K562 (cell line): ENCODE measurements at regions not wholly inside any gene's neighbourhood (a gene's known extent, or its start where the extent isn't known, plus 50 kb on each side); places are given as distances from the start of the nearest gene placed in this dataset.
A peak's percentile ranks its signal among the peaks of the same experiment; 100 is the strongest.

Experiments used
- KHSRP ChIP-seq: fragments of 450-650 bp; IDR thresholded peaks from 2 replicates; pipeline ENCODE4 v1.6.1; 2017
- POLR2A ChIP-seq: fragments of 450-650 bp; conservative IDR thresholded peaks from 2 replicates; pipeline ENCODE4 v1.6.1; 2016
- POLR2B ChIP-seq: fragments of 450-650 bp; IDR thresholded peaks from 2 replicates; pipeline ENCODE4 v1.6.1; 2018; ENCODE audit warnings: low read depth; ENCODE audit not compliant: partially characterized antibody
- POLR2H ChIP-seq: IDR thresholded peaks from 2 replicates; pipeline ENCODE4 v1.6.1; 2016; ENCODE audit warnings: missing genetic modification characterization, low read depth, mild to moderate bottlenecking, control low read depth, missing compliant biosample characterization, moderate library complexity
- RAD21 ChIP-seq, 2 experiments: fragments of 250-450 bp in 1 of 2; fragments of 450-650 bp in 1 of 2; sonication (Bioruptor Pico) in 1 of 2; formaldehyde crosslinking in 1 of 2; IDR thresholded peaks in 1 of 2; conservative IDR thresholded peaks in 1 of 2; 2 replicates each; pipeline versions ENCODE4 v1.4.0 to v1.8.0; 2020 to 2022; ENCODE audit warnings: mild to moderate bottlenecking in 2 of 2, moderate library complexity in 1 of 2
- RBFOX2 ChIP-seq: fragments of 200-400 bp; formaldehyde crosslinking; IDR thresholded peaks from 2 replicates; pipeline ENCODE4 v1.6.1; 2017; ENCODE audit warnings: low read depth, mild to moderate bottlenecking, low read length, moderate library complexity
- TRIM28 ChIP-seq: fragments of 450-650 bp; IDR thresholded peaks from 2 replicates; pipeline ENCODE4 v1.6.1; 2017
- ZNF592 ChIP-seq: fragments of 450-650 bp; IDR thresholded peaks from 2 replicates; pipeline ENCODE4 v1.6.1; 2017; ENCODE audit warnings: antibody characterized with exemption, mild to moderate bottlenecking
- TF ChIP-seq, protein P1 (sequence below): fragments of 450-650 bp; IDR thresholded peaks from 2 replicates; pipeline ENCODE4 v1.6.1; 2016; ENCODE audit warnings: mild to moderate bottlenecking, moderate library complexity
- TF ChIP-seq, protein P2 (sequence below): conservative IDR thresholded peaks from 2 replicates; pipeline ENCODE4 v1.6.1; 2011; ENCODE audit warnings: low read depth, mild to moderate bottlenecking, low read length; ENCODE audit not compliant: control insufficient read depth

GRCh38 chrX:65926095-65927019 is 113.5 kb downstream of the VSIG4 start (continued):
- TF ChIP-seq ZNF592 (0 out of 2 replicates have a peak, but pooled peaks have one; percentile 40), TRIM28 (0 out of 2 replicates have a peak, but pooled peaks have one; percentile 13), POLR2A (peak; percentile 94), POLR2H (peak; percentile 90), KHSRP (no peak), RAD21 (CRISPR knock-in tag; conservative IDR thresholded peaks at IDR 0.05 in 1 of 2, IDR thresholded peaks at IDR 0.05 in 1 of 2) (no peak), RBFOX2 (0 out of 2 replicates have a peak, but pooled peaks have one; percentile 4), POLR2B (peak; percentile 81)
- TF ChIP-seq, protein P1, sequence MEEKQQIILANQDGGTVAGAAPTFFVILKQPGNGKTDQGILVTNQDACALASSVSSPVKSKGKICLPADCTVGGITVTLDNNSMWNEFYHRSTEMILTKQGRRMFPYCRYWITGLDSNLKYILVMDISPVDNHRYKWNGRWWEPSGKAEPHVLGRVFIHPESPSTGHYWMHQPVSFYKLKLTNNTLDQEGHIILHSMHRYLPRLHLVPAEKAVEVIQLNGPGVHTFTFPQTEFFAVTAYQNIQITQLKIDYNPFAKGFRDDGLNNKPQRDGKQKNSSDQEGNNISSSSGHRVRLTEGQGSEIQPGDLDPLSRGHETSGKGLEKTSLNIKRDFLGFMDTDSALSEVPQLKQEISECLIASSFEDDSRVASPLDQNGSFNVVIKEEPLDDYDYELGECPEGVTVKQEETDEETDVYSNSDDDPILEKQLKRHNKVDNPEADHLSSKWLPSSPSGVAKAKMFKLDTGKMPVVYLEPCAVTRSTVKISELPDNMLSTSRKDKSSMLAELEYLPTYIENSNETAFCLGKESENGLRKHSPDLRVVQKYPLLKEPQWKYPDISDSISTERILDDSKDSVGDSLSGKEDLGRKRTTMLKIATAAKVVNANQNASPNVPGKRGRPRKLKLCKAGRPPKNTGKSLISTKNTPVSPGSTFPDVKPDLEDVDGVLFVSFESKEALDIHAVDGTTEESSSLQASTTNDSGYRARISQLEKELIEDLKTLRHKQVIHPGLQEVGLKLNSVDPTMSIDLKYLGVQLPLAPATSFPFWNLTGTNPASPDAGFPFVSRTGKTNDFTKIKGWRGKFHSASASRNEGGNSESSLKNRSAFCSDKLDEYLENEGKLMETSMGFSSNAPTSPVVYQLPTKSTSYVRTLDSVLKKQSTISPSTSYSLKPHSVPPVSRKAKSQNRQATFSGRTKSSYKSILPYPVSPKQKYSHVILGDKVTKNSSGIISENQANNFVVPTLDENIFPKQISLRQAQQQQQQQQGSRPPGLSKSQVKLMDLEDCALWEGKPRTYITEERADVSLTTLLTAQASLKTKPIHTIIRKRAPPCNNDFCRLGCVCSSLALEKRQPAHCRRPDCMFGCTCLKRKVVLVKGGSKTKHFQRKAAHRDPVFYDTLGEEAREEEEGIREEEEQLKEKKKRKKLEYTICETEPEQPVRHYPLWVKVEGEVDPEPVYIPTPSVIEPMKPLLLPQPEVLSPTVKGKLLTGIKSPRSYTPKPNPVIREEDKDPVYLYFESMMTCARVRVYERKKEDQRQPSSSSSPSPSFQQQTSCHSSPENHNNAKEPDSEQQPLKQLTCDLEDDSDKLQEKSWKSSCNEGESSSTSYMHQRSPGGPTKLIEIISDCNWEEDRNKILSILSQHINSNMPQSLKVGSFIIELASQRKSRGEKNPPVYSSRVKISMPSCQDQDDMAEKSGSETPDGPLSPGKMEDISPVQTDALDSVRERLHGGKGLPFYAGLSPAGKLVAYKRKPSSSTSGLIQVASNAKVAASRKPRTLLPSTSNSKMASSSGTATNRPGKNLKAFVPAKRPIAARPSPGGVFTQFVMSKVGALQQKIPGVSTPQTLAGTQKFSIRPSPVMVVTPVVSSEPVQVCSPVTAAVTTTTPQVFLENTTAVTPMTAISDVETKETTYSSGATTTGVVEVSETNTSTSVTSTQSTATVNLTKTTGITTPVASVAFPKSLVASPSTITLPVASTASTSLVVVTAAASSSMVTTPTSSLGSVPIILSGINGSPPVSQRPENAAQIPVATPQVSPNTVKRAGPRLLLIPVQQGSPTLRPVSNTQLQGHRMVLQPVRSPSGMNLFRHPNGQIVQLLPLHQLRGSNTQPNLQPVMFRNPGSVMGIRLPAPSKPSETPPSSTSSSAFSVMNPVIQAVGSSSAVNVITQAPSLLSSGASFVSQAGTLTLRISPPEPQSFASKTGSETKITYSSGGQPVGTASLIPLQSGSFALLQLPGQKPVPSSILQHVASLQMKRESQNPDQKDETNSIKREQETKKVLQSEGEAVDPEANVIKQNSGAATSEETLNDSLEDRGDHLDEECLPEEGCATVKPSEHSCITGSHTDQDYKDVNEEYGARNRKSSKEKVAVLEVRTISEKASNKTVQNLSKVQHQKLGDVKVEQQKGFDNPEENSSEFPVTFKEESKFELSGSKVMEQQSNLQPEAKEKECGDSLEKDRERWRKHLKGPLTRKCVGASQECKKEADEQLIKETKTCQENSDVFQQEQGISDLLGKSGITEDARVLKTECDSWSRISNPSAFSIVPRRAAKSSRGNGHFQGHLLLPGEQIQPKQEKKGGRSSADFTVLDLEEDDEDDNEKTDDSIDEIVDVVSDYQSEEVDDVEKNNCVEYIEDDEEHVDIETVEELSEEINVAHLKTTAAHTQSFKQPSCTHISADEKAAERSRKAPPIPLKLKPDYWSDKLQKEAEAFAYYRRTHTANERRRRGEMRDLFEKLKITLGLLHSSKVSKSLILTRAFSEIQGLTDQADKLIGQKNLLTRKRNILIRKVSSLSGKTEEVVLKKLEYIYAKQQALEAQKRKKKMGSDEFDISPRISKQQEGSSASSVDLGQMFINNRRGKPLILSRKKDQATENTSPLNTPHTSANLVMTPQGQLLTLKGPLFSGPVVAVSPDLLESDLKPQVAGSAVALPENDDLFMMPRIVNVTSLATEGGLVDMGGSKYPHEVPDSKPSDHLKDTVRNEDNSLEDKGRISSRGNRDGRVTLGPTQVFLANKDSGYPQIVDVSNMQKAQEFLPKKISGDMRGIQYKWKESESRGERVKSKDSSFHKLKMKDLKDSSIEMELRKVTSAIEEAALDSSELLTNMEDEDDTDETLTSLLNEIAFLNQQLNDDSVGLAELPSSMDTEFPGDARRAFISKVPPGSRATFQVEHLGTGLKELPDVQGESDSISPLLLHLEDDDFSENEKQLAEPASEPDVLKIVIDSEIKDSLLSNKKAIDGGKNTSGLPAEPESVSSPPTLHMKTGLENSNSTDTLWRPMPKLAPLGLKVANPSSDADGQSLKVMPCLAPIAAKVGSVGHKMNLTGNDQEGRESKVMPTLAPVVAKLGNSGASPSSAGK: peak; percentile 76
- TF ChIP-seq, protein P2, sequence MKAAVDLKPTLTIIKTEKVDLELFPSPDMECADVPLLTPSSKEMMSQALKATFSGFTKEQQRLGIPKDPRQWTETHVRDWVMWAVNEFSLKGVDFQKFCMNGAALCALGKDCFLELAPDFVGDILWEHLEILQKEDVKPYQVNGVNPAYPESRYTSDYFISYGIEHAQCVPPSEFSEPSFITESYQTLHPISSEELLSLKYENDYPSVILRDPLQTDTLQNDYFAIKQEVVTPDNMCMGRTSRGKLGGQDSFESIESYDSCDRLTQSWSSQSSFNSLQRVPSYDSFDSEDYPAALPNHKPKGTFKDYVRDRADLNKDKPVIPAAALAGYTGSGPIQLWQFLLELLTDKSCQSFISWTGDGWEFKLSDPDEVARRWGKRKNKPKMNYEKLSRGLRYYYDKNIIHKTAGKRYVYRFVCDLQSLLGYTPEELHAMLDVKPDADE: 0 out of 2 replicates have a peak, but pooled peaks have one; percentile 23
